Suprapubic skin (tissue), 4 donors: ENCODE measurements at regions not wholly inside any gene's neighbourhood (a gene's known extent, or its start where the extent isn't known, plus 50 kb on each side); places are given as distances from the start of the nearest gene placed in this dataset.

Source experiments
- DNase-seq, 2 donors: peaks; one replicate each; pipeline ENCODE4 v3.0.0-alpha.2; 2019; ENCODE audit warnings: low spot score in 2 of 2
- H3K27ac ChIP-seq: fragments of 200-600 bp; sonication (generic); one replicate; pipeline ENCODE4 v1.5.1; 2019
- H3K27me3 ChIP-seq: fragments of 200-600 bp; sonication (generic); one replicate; pipeline ENCODE4 v1.5.1; 2019
- H3K36me3 ChIP-seq: fragments of 200-600 bp; sonication (generic); one replicate; pipeline ENCODE4 v1.5.1; 2019
- H3K4me1 ChIP-seq: fragments of 200-600 bp; sonication (generic); one replicate; pipeline ENCODE4 v1.5.1; 2019
- H3K4me3 ChIP-seq: fragments of 200-600 bp; sonication (generic); one replicate; pipeline ENCODE4 v1.5.1; 2019; ENCODE audit warnings: mild to moderate bottlenecking
- H3K9me3 ChIP-seq: fragments of 200-600 bp; sonication (generic); one replicate; pipeline ENCODE4 v1.5.1; 2019
- CTCF ChIP-seq, 2 donors: fragments of 200-600 bp in 1 of 2; fragments of 450-650 bp in 1 of 2; sonication (generic) in 1 of 2; IDR thresholded peaks; one replicate each; pipeline ENCODE4 v1.5.1; 2016 to 2019; ENCODE audit warnings: antibody characterized with exemption in 2 of 2, mild to moderate bottlenecking in 1 of 2, moderate library complexity in 1 of 2
- EP300 ChIP-seq: sonication (generic); formaldehyde crosslinking; IDR thresholded peaks from one replicate; pipeline ENCODE4 v1.6.1; 2017; ENCODE audit warnings: antibody characterized with exemption
- POLR2A ChIP-seq, 2 donors: fragments of 450-650 bp; IDR thresholded peaks; one replicate each; pipeline ENCODE4 v1.6.1; 2017; ENCODE audit warnings: antibody characterized with exemption in 2 of 2, mild to moderate bottlenecking in 2 of 2, moderate library complexity in 2 of 2
- POLR2AphosphoS5 ChIP-seq, 3 donors: sonication (generic); formaldehyde crosslinking; IDR thresholded peaks; one replicate each; pipeline ENCODE4 v1.6.1; 2017; ENCODE audit warnings: antibody characterized with exemption in 3 of 3
- WGBS: methylation state at CpG from one replicate; pipeline ENCODE4 v1.1.5; 2018; 5-methylcytosine and 5-hydroxymethylcytosine counted together

- Histone ChIP-seq H3K4me3 (no peak overlapping the region), H3K9me3 (no peaks in the 10 kb centered on the region), H3K36me3 (no peaks in the 10 kb centered on the region), H3K27me3 (no peaks in the 10 kb centered on the region), H3K4me1 (no peaks in the 10 kb centered on the region), H3K27ac (no peak overlapping the region)
- WGBS: 60% methylated on average over 3 of the region's 3 CpGs
- TF ChIP-seq EP300: no peak
- TF ChIP-seq POLR2A (IDR thresholded peaks at IDR 0.05): no peak
- no peak for TF ChIP-seq POLR2AphosphoS5 (IDR thresholded peaks at IDR 0.05)
- TF ChIP-seq CTCF (IDR thresholded peaks at IDR 0.05): no peak
- no peak for DNase-seq
Observed at GRCh38 chr11:97218011-97218410, 828.2 kb downstream of the JRKL start.

DNA sequence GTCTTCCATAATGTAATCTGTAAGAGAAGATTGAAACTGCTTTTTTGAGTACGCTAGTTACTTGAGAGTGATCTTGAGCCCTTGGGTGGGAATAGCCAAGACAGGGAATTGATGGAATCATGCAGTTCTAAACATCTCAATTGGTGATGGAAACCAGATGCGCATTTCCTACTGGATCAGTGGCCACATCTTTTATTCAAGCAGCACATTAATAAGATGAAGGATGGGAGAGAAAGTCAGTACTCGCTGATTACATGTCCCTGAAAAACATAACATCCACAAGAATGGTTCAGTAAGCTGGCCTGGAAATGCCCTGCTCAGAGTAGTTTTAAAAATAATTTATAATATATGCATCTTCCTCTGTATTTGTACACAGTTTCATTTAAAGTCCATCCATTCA is 833.8 kb downstream of the JRKL start:
- no peaks in the 10 kb centered on the region for H3K4me1 ChIP-seq
- no peak for TF ChIP-seq POLR2A (IDR thresholded peaks at IDR 0.05)
- no peak for TF ChIP-seq CTCF (IDR thresholded peaks at IDR 0.05)
- no peak for TF ChIP-seq POLR2AphosphoS5 (IDR thresholded peaks at IDR 0.05)
- no peak for TF ChIP-seq EP300
- no peak for DNase-seq
- no peaks in the 10 kb centered on the region for H3K36me3 ChIP-seq
- no peaks in the 10 kb centered on the region for H3K27me3 ChIP-seq
- H3K27ac ChIP-seq: no peak overlapping the region
- no peak overlapping the region for H3K4me3 ChIP-seq
- WGBS: 35% methylated on average over 3 of the region's 3 CpGs
- H3K9me3 ChIP-seq: no peaks in the 10 kb centered on the region

DNA sequence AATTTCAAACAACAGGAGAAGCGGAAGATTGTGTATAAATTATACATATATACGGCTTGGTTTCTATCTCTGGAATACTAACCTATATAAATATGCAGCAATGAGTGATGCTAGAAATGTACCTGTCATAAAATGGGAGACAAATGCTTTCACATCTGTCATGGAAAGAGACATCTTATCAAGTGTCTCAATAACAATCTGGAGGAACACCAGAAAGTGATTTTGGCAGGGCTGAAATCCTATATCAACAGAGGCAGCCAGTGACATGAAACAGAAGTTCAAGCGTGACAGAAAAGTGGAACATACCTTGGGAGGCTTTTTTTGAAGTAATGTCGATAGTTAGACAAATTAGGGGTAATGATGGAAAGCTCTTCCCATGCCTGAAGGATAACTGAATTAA is 834.6 kb downstream of the JRKL start:
- H3K36me3 ChIP-seq: no peaks in the 10 kb centered on the region
- H3K4me3 ChIP-seq: no peak overlapping the region
- H3K27ac ChIP-seq: no peak overlapping the region
- no peaks in the 10 kb centered on the region for H3K4me1 ChIP-seq
- TF ChIP-seq CTCF (IDR thresholded peaks at IDR 0.05): no peak
- TF ChIP-seq POLR2A (IDR thresholded peaks at IDR 0.05): no peak
- TF ChIP-seq EP300: no peak
- no peaks in the 10 kb centered on the region for H3K9me3 ChIP-seq
- no peaks in the 10 kb centered on the region for H3K27me3 ChIP-seq
- WGBS: 30% methylated on average over 4 of the region's 4 CpGs
- DNase-seq: no peak

- WGBS: 50% methylated on average over 5 of the region's 5 CpGs
- TF ChIP-seq CTCF (IDR thresholded peaks at IDR 0.05) (no peak), POLR2A (IDR thresholded peaks at IDR 0.05) (no peak), EP300 (no peak), POLR2AphosphoS5 (IDR thresholded peaks at IDR 0.05) (no peak)
Observed at GRCh38 chr11:97225794-97226193, 836.0 kb downstream of the JRKL start.

DNA sequence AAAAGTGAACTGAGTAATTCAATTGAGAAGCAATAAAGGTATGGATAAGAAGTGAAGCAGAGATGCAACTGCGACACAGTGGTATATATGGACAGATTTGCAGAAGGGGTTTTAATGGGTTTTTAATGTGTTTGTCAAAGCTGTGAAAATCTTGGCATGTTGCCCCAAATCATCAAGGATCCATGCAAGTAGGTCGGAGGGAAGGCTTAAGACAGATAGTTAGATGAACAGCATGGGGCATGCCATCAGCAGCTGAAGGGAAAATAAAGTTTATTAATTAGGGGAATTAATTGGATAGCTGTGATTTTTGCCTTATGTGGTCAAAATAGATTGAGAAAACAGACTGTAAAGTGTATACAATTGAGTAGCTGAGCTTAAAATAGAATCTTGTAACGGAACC is 840.1 kb downstream of the JRKL start:
- WGBS: 56% methylated on average over 3 of the region's 3 CpGs
- H3K4me1 ChIP-seq: no peaks in the 10 kb centered on the region
- DNase-seq: no peak
- H3K27ac ChIP-seq: no peak overlapping the region
- H3K36me3 ChIP-seq: no peaks in the 10 kb centered on the region
- no peaks in the 10 kb centered on the region for H3K9me3 ChIP-seq
- H3K4me3 ChIP-seq: no peak overlapping the region
- H3K27me3 ChIP-seq: no peaks in the 10 kb centered on the region
- TF ChIP-seq POLR2AphosphoS5 (IDR thresholded peaks at IDR 0.05): no peak
- no peak for TF ChIP-seq EP300
- TF ChIP-seq CTCF (IDR thresholded peaks at IDR 0.05): no peak
- TF ChIP-seq POLR2A (IDR thresholded peaks at IDR 0.05): no peak

More at GRCh38 chr11:97225794-97226193, 836.0 kb downstream of the JRKL start:
- H3K36me3 ChIP-seq: no peaks in the 10 kb centered on the region
- no peak for DNase-seq
- no peaks in the 10 kb centered on the region for H3K27me3 ChIP-seq
- no peak overlapping the region for H3K27ac ChIP-seq
- no peak overlapping the region for H3K4me3 ChIP-seq
- no peaks in the 10 kb centered on the region for H3K9me3 ChIP-seq
- no peaks in the 10 kb centered on the region for H3K4me1 ChIP-seq
